ENCODE measurements at regions not wholly inside any gene's neighbourhood (a gene's known extent, or its start where the extent isn't known, plus 50 kb on each side); places are given as distances from the start of the nearest gene placed in this dataset.

- TF ChIP-seq USF1 (CRISPR knock-in tag; IDR thresholded peaks at IDR 0.05) (no peak), TP53 (CRISPR knock-in tag; IDR thresholded peaks at IDR 0.05) (no peak), ZNF425 (CRISPR knock-in tag; conservative IDR thresholded peaks at IDR 0.05) (no peak), AR (CRISPR knock-in tag; IDR thresholded peaks at IDR 0.05) (no peak)
Measured at GRCh38 chr20:54415967-54416366, 59.4 kb upstream of the DOK5 start (continued).

GRCh38 chr20:54416770-54417169 lies 58.6 kb upstream of the DOK5 start:
- Mint-ChIP-seq H3K4me3 (no peak overlapping the region), H3K27me3 (ENCODE audit: low read depth) (no peaks in the 10 kb centered on the region), H3K9me3 (no peaks in the 10 kb centered on the region), H3K36me3 (no peaks in the 10 kb centered on the region), H3K27ac (no peak overlapping the region), H3K4me1 (0 out of 2 replicates have a peak, but pooled peaks cover 3% of the 10 kb centered on the region)
- POLR2A ChIA-PET = no interaction called here
- DNase-seq (ENCODE audit: low spot score) (no peak), ATAC-seq (no peak)
- CTCF ChIA-PET = no interaction called here
- TF ChIP-seq TEAD4 (CRISPR knock-in tag; IDR thresholded peaks at IDR 0.05) (no peak), E2F4 (CRISPR knock-in tag; IDR thresholded peaks at IDR 0.05; ENCODE audit: borderline replicate concordance, low read depth) (no peak), ERG (CRISPR knock-in tag; IDR thresholded peaks at IDR 0.05) (no peak), E2F1 (CRISPR knock-in tag; IDR thresholded peaks at IDR 0.05) (no peak)

GRCh38 chr20:54419531-54419930 lies 55.9 kb upstream of the DOK5 start:
- H3K4me1 Mint-ChIP-seq = 0 out of 2 replicates have a peak, but pooled peaks cover 3% of the 10 kb centered on the region
- ATAC-seq (no peak), DNase-seq (ENCODE audit: low spot score) (no peak)
- H3K4me3 Mint-ChIP-seq = no peak overlapping the region
- peaks cover 10% of the 10 kb centered on the region for H3K36me3 Mint-ChIP-seq
- H3K9me3 Mint-ChIP-seq = peaks cover 21% of the 10 kb centered on the region
- ChIA-PET POLR2A (no interaction called here), CTCF (no interaction called here)
- H3K27ac Mint-ChIP-seq = no peak overlapping the region
- H3K27me3 Mint-ChIP-seq (ENCODE audit: low read depth) = peaks cover 4% of the 10 kb centered on the region; the same call in 1 of the 2 replicates
- TF ChIP-seq ELF4 (CRISPR knock-in tag; IDR thresholded peaks at IDR 0.05; ENCODE audit: low read depth) (no peak), ZNF281 (CRISPR knock-in tag; IDR thresholded peaks at IDR 0.05) (no peak), ZNF416 (CRISPR knock-in tag; IDR thresholded peaks at IDR 0.05) (no peak), FOXK1 (CRISPR knock-in tag; IDR thresholded peaks at IDR 0.05) (no peak), JUN (CRISPR knock-in tag; IDR thresholded peaks at IDR 0.05) (no peak), NR1H2 (CRISPR knock-in tag; IDR thresholded peaks at IDR 0.05) (no peak), ZNF317 (CRISPR knock-in tag; IDR thresholded peaks at IDR 0.05; ENCODE audit: borderline replicate concordance, low read depth) (no peak), TP53 (CRISPR knock-in tag; IDR thresholded peaks at IDR 0.05) (no peak), ETV6 (CRISPR knock-in tag; IDR thresholded peaks at IDR 0.05) (no peak), GTF2I (CRISPR knock-in tag; conservative IDR thresholded peaks at IDR 0.05) (no peak), ZBTB43 (CRISPR knock-in tag; IDR thresholded peaks at IDR 0.05) (no peak), NFYB (CRISPR knock-in tag; conservative IDR thresholded peaks at IDR 0.05; ENCODE audit: low read depth) (no peak), SP1 (CRISPR knock-in tag; conservative IDR thresholded peaks at IDR 0.05) (no peak)
